Endothelial cell of umbilical vein (primary cell): ENCODE measurements at regions not wholly inside any gene's neighbourhood (a gene's known extent, or its start where the extent isn't known, plus 50 kb on each side); places are given as distances from the start of the nearest gene placed in this dataset.

Source experiments
- CTCF ChIP-seq, 2 donors: IDR thresholded peaks; 1 replicate in 1 of 2; 2 replicates in 1 of 2; pipeline ENCODE4 v1.5.1; 2011; ENCODE audit warnings: low read length in 2 of 2, mild to moderate bottlenecking in 2 of 2, moderate library complexity in 2 of 2, control low read depth in 1 of 2, inconsistent platforms in 1 of 2, low read depth in 1 of 2; ENCODE audit not compliant: insufficient read depth in 1 of 2; ENCODE audit errors: extremely low read depth in 1 of 2
- EZH2 ChIP-seq: IDR thresholded peaks from 2 replicates; pipeline ENCODE4 v1.6.1; 2012; ENCODE audit warnings: borderline replicate concordance, low read depth, mild to moderate bottlenecking, moderate library complexity, low read length, inconsistent platforms; ENCODE audit not compliant: severe bottlenecking
- FOS ChIP-seq: IDR thresholded peaks from 2 replicates; pipeline ENCODE4 v1.6.1; 2011; ENCODE audit warnings: mild to moderate bottlenecking, low read length, moderate library complexity, borderline replicate concordance; ENCODE audit not compliant: insufficient read depth
- GATA2 ChIP-seq: IDR thresholded peaks from 2 replicates; pipeline ENCODE4 v1.7.0; 2011; ENCODE audit warnings: low read depth, mild to moderate bottlenecking, moderate library complexity, mixed read lengths, low read length; ENCODE audit not compliant: insufficient read length, insufficient read depth
- JUN ChIP-seq: IDR thresholded peaks from 2 replicates; pipeline ENCODE4 v1.6.1; 2011; ENCODE audit warnings: borderline replicate concordance, low read depth; ENCODE audit not compliant: insufficient read length, insufficient read depth
- MAX ChIP-seq: IDR thresholded peaks from 2 replicates; pipeline ENCODE4 v1.6.1; 2011; ENCODE audit not compliant: insufficient read depth, insufficient read length
- MYC ChIP-seq: IDR thresholded peaks from one replicate; pipeline ENCODE4 v1.6.1; 2011; ENCODE audit warnings: mild to moderate bottlenecking, low read depth, low read length
- POLR2A ChIP-seq: IDR thresholded peaks from 2 replicates; pipeline ENCODE4 v1.6.1; 2012; ENCODE audit warnings: low read depth, mild to moderate bottlenecking, control low read depth, low read length
- POLR2AphosphoS5 ChIP-seq: IDR thresholded peaks from 2 replicates; pipeline ENCODE4 v1.6.1; 2012; ENCODE audit warnings: low read depth, mild to moderate bottlenecking, control low read depth, low read length, moderate library complexity; ENCODE audit not compliant: insufficient read depth

- no peak for TF ChIP-seq FOS
- no peak for TF ChIP-seq EZH2
- no peak for TF ChIP-seq MAX
- TF ChIP-seq POLR2A: no peak
- peak; percentile 37 to 46 for TF ChIP-seq CTCF (IDR thresholded peaks at IDR 0.05; ENCODE audit: extremely low read depth in 1 of 2, insufficient read depth in 1 of 2, low read depth in 1 of 2, low read length in 2 of 2)
- TF ChIP-seq POLR2AphosphoS5: no peak
- TF ChIP-seq GATA2: no peak
- TF ChIP-seq MYC: no peak
- no peak for TF ChIP-seq JUN
These were observed 189.8 kb upstream of the LYPLAL1 start for GRCh38 chr1:218983848-218984247.
